ENCODE measurements at regions not wholly inside any gene's neighbourhood (a gene's known extent, or its start where the extent isn't known, plus 50 kb on each side); places are given as distances from the start of the nearest gene placed in this dataset.
A peak's percentile ranks its signal among the peaks of the same experiment; 100 is the strongest.

GRCh38 chr7:115233809-115234208, 311.9 kb downstream of the MDFIC start:
- Histone ChIP-seq H3K27me3 (replicated peaks; ENCODE audit: insufficient read depth) (no peaks in the 10 kb centered on the region), H3K4me3 (no peak overlapping the region), H3K9me2 (ENCODE audit: insufficient read depth) (no peaks in the 10 kb centered on the region), H3K4me2 (ENCODE audit: unreplicated experiment) (no peak overlapping the region), H4K20me1 (ENCODE audit: insufficient read depth) (no peaks in the 10 kb centered on the region), H3K36me3 (ENCODE audit: low read depth) (no peaks in the 10 kb centered on the region), H3K9me3 (ENCODE audit: low read depth) (no peaks in the 10 kb centered on the region), H2AFZ (no peak overlapping the region), H3K4me1 (ENCODE audit: insufficient read depth) (peaks cover 25% of the 10 kb centered on the region), H3F3A (ENCODE audit: insufficient read depth) (peaks cover 26% of the 10 kb centered on the region), H3K9ac (no peak overlapping the region), H3K79me2 (ENCODE audit: insufficient read depth) (no peaks in the 10 kb centered on the region), H3K27ac (no peak overlapping the region)
- 35 to 50% methylated on average over 3 of the region's 3 CpGs for WGBS, 2 experiments (ENCODE audit: low coverage in 1 of 2, low lambda C conversion rate in 2 of 2, missing lambda C conversion rate in 2 of 2)
- in situ Hi-C loops (cut with MboI), result no loop called here
- no peak for DNase-seq
- TF ChIP-seq EZH2 (IDR thresholded peaks at IDR 0.05; ENCODE audit: insufficient read depth, poor library complexity, severe bottlenecking) (no peak), EZH2phosphoT487 (IDR thresholded peaks at IDR 0.05; ENCODE audit: insufficient read depth, low read depth) (no peak)

- 82 to 88% methylated on average over 3 of the region's 3 CpGs for WGBS, 2 experiments (ENCODE audit: low coverage in 1 of 2, low lambda C conversion rate in 2 of 2, missing lambda C conversion rate in 2 of 2)
- Histone ChIP-seq H3K9me3 (ENCODE audit: low read depth) (no peaks in the 10 kb centered on the region), H3F3A (ENCODE audit: insufficient read depth) (peaks cover 26% of the 10 kb centered on the region), H3K9me2 (ENCODE audit: insufficient read depth) (no peaks in the 10 kb centered on the region), H3K27me3 (replicated peaks; ENCODE audit: insufficient read depth) (no peaks in the 10 kb centered on the region), H3K4me2 (ENCODE audit: unreplicated experiment) (peak overlapping the region; percentile 63), H4K20me1 (ENCODE audit: insufficient read depth) (no peaks in the 10 kb centered on the region), H2AFZ (peak overlapping the region; percentile 37), H3K27ac (peak overlapping the region; percentile 93), H3K9ac (peak overlapping the region; percentile 65), H3K4me3 (no peak overlapping the region), H3K4me1 (ENCODE audit: insufficient read depth) (peaks cover 25% of the 10 kb centered on the region), H3K36me3 (ENCODE audit: low read depth) (no peaks in the 10 kb centered on the region), H3K79me2 (ENCODE audit: insufficient read depth) (no peaks in the 10 kb centered on the region)
- DNase-seq, result peak; percentile 13
- TF ChIP-seq EZH2phosphoT487 (IDR thresholded peaks at IDR 0.05; ENCODE audit: insufficient read depth, low read depth) (no peak), EZH2 (IDR thresholded peaks at IDR 0.05; ENCODE audit: insufficient read depth, poor library complexity, severe bottlenecking) (no peak)
- in situ Hi-C loops (cut with MboI), result no loop called here
Observed at GRCh38 chr7:115232041-115232440, 310.1 kb downstream of the MDFIC start.

- H3K79me2 ChIP-seq (ENCODE audit: insufficient read depth), result no peaks in the 10 kb centered on the region
- H3K4me3 ChIP-seq, result peak overlapping the region; percentile 9; the same call in 1 of the 2 replicates
- no peaks in the 10 kb centered on the region for H3K9me2 ChIP-seq (ENCODE audit: insufficient read depth)
- peaks cover 26% of the 10 kb centered on the region for H3F3A ChIP-seq (ENCODE audit: insufficient read depth)
- H3K27me3 ChIP-seq (replicated peaks; ENCODE audit: insufficient read depth), result no peaks in the 10 kb centered on the region
- peak overlapping the region; percentile 63 for H3K4me2 ChIP-seq (ENCODE audit: unreplicated experiment)
- WGBS, 2 experiments (ENCODE audit: low coverage in 1 of 2, low lambda C conversion rate in 2 of 2, missing lambda C conversion rate in 2 of 2), result 0 to 3% methylated on average over 1 of the region's 1 CpG
- H3K9me3 ChIP-seq (ENCODE audit: low read depth), result no peaks in the 10 kb centered on the region
- TF ChIP-seq EZH2phosphoT487 (IDR thresholded peaks at IDR 0.05; ENCODE audit: insufficient read depth, low read depth) (no peak), EZH2 (IDR thresholded peaks at IDR 0.05; ENCODE audit: insufficient read depth, poor library complexity, severe bottlenecking) (no peak)
- H2AFZ ChIP-seq, result peak overlapping the region; percentile 37
- peaks cover 25% of the 10 kb centered on the region for H3K4me1 ChIP-seq (ENCODE audit: insufficient read depth)
- peak; percentile 96 for DNase-seq
- in situ Hi-C loops (cut with MboI), result no loop called here
- H4K20me1 ChIP-seq (ENCODE audit: insufficient read depth), result no peaks in the 10 kb centered on the region
- H3K27ac ChIP-seq, result peak overlapping the region; percentile 93
- peak overlapping the region; percentile 65 for H3K9ac ChIP-seq
- H3K36me3 ChIP-seq (ENCODE audit: low read depth), result no peaks in the 10 kb centered on the region
Observed at GRCh38 chr7:115230882-115231571, 309.1 kb downstream of the MDFIC start.

- no peaks in the 10 kb centered on the region; the same call in 1 of the 2 replicates for H3K9me2 ChIP-seq (ENCODE audit: insufficient read depth)
Observed at GRCh38 chr7:115229401-115230105, 307.7 kb downstream of the MDFIC start.

More at GRCh38 chr7:115229401-115230105, 307.7 kb downstream of the MDFIC start:
- TF ChIP-seq EZH2 (IDR thresholded peaks at IDR 0.05; ENCODE audit: insufficient read depth, poor library complexity, severe bottlenecking) (no peak), EZH2phosphoT487 (IDR thresholded peaks at IDR 0.05; ENCODE audit: insufficient read depth, low read depth) (no peak)
- no peak overlapping the region for H3K4me2 ChIP-seq (ENCODE audit: unreplicated experiment)
- H2AFZ ChIP-seq, result no peak overlapping the region
- no peak overlapping the region for H3K4me3 ChIP-seq
- H3K36me3 ChIP-seq (ENCODE audit: low read depth), result no peaks in the 10 kb centered on the region
- peaks cover 26% of the 10 kb centered on the region for H3F3A ChIP-seq (ENCODE audit: insufficient read depth)
- H3K9ac ChIP-seq, result no peak overlapping the region
- peaks cover 25% of the 10 kb centered on the region for H3K4me1 ChIP-seq (ENCODE audit: insufficient read depth)
- 93 to 94% methylated on average over 8 of the region's 8 CpGs for WGBS, 2 experiments (ENCODE audit: low coverage in 1 of 2, low lambda C conversion rate in 2 of 2, missing lambda C conversion rate in 2 of 2)
- H4K20me1 ChIP-seq (ENCODE audit: insufficient read depth), result no peaks in the 10 kb centered on the region
- in situ Hi-C loops (cut with MboI), result no loop called here
- no peaks in the 10 kb centered on the region for H3K9me3 ChIP-seq (ENCODE audit: low read depth)
- no peak for DNase-seq
- H3K27me3 ChIP-seq (replicated peaks; ENCODE audit: insufficient read depth), result no peaks in the 10 kb centered on the region
- no peak overlapping the region for H3K27ac ChIP-seq
- no peaks in the 10 kb centered on the region for H3K79me2 ChIP-seq (ENCODE audit: insufficient read depth)

All from GM23248 (cell line).